GM12864 (cell line): ENCODE measurements at regions not wholly inside any gene's neighbourhood (a gene's known extent, or its start where the extent isn't known, plus 50 kb on each side); places are given as distances from the start of the nearest gene placed in this dataset.

Experiments used
- DNase-seq: peaks from one replicate; pipeline ENCODE4 v3.0.0-alpha.2; 2011; ENCODE audit warnings: low read depth
- H3K4me3 ChIP-seq: 2 replicates; pipeline ENCODE4 v1.5.1; 2011; ENCODE audit warnings: mild to moderate bottlenecking, low read depth, low read length, control low read depth
- CTCF ChIP-seq: IDR thresholded peaks from 2 replicates; pipeline ENCODE4 v1.5.1; 2011; ENCODE audit warnings: low read depth, mild to moderate bottlenecking, moderate library complexity, low read length, control low read depth, inconsistent platforms; ENCODE audit errors: missing control alignments

- DNase-seq = no peak
- TF ChIP-seq CTCF = no peak
- no peak overlapping the region for H3K4me3 ChIP-seq
Observed at GRCh38 chr11:106384429-106384828, 307.0 kb downstream of the AASDHPPT start.

GRCh38 chr11:106386519-106386918 lies 309.1 kb downstream of the AASDHPPT start:
- TF ChIP-seq CTCF = no peak
- no peak for DNase-seq

DNA sequence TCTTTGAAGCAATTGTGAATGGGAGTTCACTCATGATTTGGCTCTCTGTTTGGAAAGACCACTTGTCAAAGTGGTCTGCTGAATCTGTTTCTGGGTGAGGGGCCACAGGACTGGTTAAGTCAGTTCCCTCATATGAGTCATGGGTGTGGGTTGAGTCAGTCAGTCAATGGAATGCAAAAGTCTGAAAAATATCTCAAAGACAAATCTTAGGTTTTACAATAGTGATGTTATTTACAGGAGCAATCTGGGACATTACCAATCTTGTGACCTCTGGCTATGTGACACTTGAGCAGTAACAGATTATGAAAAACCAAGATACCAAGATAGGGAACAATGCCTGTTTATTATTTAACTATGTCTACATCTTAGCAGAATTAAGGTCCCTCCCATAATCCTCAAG lies 311.6 kb downstream of the AASDHPPT start:
- H3K4me3 ChIP-seq = no peak overlapping the region
- TF ChIP-seq CTCF = no peak
- DNase-seq = no peak

More at GRCh38 chr11:106386519-106386918, 309.1 kb downstream of the AASDHPPT start:
- H3K4me3 ChIP-seq = no peak overlapping the region

- no peak for TF ChIP-seq CTCF
- no peak for DNase-seq
- no peak overlapping the region for H3K4me3 ChIP-seq
Observed at GRCh38 chr11:106390078-106390477, 312.6 kb downstream of the AASDHPPT start.

DNA sequence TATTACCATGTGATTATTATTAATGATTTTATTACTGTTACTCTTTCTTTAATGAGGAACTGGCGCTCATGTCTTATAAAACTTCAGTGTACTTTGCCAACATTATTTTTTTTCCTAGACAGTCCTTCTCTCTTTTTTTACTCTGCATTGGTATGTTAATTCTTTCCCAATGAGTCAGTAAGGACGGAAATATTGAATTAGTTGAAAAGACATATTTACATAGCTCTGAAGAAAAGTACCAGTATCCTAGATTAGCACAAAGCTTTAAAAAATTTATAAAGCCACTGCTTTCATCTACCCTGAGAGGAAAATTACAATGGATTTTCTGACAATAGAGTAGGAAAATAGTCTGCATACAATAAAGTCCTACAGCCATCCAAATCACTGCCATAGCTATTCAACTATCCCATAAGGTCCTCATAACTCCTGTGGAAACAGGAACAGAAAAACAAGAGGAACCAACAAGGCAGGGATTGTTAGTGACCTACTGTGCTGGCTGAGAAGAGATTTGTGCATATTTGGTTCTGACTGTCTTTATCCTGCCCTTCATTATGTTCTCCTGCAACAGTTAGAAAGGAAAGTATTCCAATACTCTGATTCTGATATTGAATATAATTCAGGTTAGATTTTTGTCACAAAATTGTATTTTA lies 314.4 kb downstream of the AASDHPPT start:
- no peak for TF ChIP-seq CTCF
- H3K4me3 ChIP-seq = no peak overlapping the region
- no peak for DNase-seq

DNA sequence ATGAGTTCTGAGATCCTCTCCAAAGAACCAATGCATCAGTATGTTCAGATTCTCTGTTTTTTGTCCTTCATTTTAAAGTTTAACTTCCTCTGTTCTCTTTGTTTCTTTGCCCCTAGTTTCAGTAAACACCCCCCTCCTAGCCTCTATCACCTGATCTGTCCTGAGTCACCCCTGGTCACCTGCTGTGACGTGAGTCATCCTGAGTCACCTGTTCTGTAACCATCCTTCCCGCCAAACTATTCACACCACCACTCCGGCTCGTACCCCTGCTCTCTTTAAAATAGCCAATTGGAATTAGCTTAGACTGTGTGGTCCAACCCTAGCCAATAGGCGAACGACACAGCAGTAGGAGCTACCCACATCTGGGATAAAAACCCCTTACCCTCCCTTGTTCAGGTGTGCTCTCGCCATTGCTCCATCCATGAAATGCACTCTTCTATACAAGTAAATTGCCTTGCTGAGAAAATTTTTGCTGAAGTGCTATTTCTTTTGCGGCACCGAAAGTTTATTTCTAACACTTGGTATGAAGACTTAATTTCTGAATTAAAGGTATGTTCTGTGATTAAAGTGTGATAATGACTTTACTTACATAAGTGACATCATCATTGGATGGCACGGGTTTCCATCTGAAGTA lies 318.4 kb downstream of the AASDHPPT start:
- H3K4me3 ChIP-seq = no peak overlapping the region
- TF ChIP-seq CTCF = no peak
- DNase-seq = no peak
